ENCODE measurements at regions not wholly inside any gene's neighbourhood (a gene's known extent, or its start where the extent isn't known, plus 50 kb on each side); places are given as distances from the start of the nearest gene placed in this dataset.

DNA sequence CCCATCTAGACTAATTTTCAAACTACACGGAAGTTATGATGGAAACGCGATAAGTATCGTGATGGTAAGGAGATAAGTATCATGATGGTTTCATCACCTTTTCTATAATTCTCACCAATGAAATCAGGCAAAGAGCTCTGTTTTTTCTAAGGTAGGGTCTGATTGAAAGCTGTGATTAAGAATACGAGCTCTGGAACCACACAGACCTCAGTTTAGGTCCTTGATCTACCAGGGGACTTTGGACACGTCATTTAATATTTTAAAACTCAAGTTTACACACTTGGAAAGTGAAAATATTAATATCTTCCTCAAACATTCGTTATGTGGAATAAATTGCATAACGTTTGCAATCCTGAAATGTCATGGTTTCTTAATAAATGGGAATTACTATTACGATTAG is 538.2 kb upstream of the CELF2 start:
- DNase-seq (no peak), ATAC-seq (no peak)
- TF ChIP-seq, protein P1, sequence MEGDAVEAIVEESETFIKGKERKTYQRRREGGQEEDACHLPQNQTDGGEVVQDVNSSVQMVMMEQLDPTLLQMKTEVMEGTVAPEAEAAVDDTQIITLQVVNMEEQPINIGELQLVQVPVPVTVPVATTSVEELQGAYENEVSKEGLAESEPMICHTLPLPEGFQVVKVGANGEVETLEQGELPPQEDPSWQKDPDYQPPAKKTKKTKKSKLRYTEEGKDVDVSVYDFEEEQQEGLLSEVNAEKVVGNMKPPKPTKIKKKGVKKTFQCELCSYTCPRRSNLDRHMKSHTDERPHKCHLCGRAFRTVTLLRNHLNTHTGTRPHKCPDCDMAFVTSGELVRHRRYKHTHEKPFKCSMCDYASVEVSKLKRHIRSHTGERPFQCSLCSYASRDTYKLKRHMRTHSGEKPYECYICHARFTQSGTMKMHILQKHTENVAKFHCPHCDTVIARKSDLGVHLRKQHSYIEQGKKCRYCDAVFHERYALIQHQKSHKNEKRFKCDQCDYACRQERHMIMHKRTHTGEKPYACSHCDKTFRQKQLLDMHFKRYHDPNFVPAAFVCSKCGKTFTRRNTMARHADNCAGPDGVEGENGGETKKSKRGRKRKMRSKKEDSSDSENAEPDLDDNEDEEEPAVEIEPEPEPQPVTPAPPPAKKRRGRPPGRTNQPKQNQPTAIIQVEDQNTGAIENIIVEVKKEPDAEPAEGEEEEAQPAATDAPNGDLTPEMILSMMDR (IDR thresholded peaks at IDR 0.05) = no peak
- Histone ChIP-seq H3K36me3 (no peaks in the 10 kb centered on the region), H3K4me3 (no peak overlapping the region), H3K27ac (no peak overlapping the region), H3K4me1 (no peaks in the 10 kb centered on the region), H3K9me3 (no peaks in the 10 kb centered on the region), H3K27me3 (no peaks in the 10 kb centered on the region)
- intact Hi-C loops (cut with DNase I) = no loop called here

DNA sequence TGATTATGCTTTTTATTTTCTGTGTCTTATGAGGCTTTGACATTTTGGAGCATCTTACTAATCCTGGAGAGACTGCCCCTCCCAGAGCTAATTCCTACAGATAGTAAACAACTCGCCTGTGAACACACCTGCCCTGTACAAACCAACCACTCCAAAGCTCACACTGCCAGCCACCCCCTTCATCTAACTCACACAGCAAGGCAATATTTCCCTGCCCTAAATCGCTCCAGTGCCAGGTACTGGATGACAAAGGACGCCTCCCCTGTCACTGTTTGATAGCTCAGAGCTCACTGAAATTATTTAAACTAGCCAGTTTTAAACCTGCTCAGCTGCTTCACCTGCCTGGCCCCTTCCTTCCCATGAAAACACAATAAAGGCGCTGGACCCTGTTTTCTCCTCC is 535.1 kb upstream of the CELF2 start:
- Histone ChIP-seq H3K4me1 (no peaks in the 10 kb centered on the region), H3K27me3 (no peaks in the 10 kb centered on the region), H3K9me3 (no peaks in the 10 kb centered on the region), H3K4me3 (no peak overlapping the region), H3K36me3 (no peaks in the 10 kb centered on the region), H3K27ac (no peak overlapping the region)
- DNase-seq (no peak), ATAC-seq (peak; percentile 33)
- TF ChIP-seq, protein P1 (IDR thresholded peaks at IDR 0.05) = no peak
- intact Hi-C loops (cut with DNase I) = no loop called here

DNA sequence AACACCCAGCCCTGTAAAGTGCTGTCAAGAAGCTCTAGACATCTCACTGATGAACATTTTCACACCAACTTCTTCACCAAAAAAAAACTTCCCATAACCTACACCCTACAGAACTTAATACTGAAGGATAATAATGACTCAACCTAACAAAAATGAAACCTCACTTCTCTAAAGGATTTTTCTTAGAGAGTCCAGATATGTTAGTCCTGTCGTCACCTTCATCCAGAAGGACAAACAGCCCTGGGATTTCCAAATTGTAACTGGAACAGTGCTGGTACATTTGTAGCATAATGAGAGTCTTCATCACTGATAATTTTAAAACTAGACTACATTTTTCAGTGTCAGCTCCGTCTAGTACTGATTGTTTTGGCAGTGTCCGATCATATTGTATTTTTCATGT is 528.6 kb upstream of the CELF2 start:
- TF ChIP-seq, protein P1 (IDR thresholded peaks at IDR 0.05) = no peak
- DNase-seq (no peak), ATAC-seq (no peak)
- Histone ChIP-seq H3K4me1 (no peaks in the 10 kb centered on the region), H3K27ac (no peak overlapping the region), H3K27me3 (no peaks in the 10 kb centered on the region), H3K4me3 (no peak overlapping the region), H3K9me3 (no peaks in the 10 kb centered on the region), H3K36me3 (no peaks in the 10 kb centered on the region)
- intact Hi-C loops (cut with DNase I) = no loop called here

DNA sequence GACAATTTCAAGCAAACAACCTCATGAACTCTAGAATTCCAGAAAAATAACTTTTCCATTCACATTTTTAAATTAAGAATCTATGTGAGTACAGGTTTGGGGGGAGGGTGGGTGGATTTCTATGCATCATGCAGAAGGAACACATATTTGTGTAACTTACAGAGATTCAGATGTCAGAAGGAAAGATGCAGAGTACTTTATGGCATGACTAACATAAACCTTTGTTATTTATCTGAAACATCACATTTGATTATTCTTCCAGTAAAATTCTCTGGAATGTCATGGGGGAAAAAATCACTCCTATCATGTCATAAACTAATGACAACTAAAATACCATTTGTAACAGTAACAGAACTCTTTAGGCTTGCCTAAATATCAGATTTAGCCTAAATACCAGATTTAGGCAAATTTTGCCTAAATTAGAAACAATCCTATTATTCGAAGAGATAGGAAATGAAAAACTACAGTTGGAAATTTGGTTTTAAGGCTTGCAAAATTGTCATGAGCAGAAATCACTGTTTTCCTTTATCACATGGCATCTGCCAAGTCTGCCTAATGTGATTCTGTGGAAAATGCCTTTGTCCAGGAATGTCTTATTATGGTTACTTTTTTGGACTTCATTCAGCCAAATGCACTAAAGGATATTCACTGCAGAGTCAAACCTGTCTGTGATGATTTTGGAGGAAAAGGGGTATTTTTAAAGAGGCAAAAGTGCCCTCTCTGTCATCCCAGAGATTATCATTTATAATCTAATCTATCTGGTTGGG is 527.7 kb upstream of the CELF2 start:
- intact Hi-C loops (cut with DNase I) = no loop called here
- Histone ChIP-seq H3K4me1 (no peaks in the 10 kb centered on the region), H3K36me3 (no peaks in the 10 kb centered on the region), H3K9me3 (no peaks in the 10 kb centered on the region), H3K27me3 (no peaks in the 10 kb centered on the region), H3K27ac (no peak overlapping the region), H3K4me3 (no peak overlapping the region)
- ATAC-seq = no peak
- no peak for DNase-seq
- TF ChIP-seq, protein P1 (IDR thresholded peaks at IDR 0.05) = no peak

DNA sequence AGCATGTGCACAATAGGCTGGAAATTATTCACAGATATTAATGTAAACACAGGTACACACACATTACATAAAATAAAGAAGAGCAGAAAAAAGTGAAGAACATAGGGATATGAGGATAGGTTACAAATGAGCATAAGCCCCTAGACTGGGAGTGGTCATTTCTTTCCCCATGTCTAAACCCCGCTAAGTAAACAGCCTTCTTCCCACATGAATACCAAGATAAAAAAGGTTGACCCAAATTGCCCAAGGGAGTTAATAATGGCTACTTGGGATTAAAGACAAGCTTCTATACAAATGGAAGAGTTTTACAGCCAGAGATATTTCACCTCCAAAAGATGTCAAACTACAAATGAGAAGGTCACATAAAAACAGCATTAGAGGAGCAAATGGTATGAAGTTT is 527.1 kb upstream of the CELF2 start:
- Histone ChIP-seq H3K27me3 (no peaks in the 10 kb centered on the region), H3K4me1 (no peaks in the 10 kb centered on the region), H3K9me3 (no peaks in the 10 kb centered on the region), H3K4me3 (no peak overlapping the region), H3K27ac (no peak overlapping the region), H3K36me3 (no peaks in the 10 kb centered on the region)
- TF ChIP-seq, protein P1 (IDR thresholded peaks at IDR 0.05) = no peak
- ATAC-seq (no peak), DNase-seq (no peak)
- intact Hi-C loops (cut with DNase I) = no loop called here
